GM21737 (cell line): ENCODE measurements at regions not wholly inside any gene's neighbourhood (a gene's known extent, or its start where the extent isn't known, plus 50 kb on each side); places are given as distances from the start of the nearest gene placed in this dataset.
A peak's percentile ranks its signal among the peaks of the same experiment; 100 is the strongest.
"Not testable (repeated sequence)": the region's sequence is repeated elsewhere in the genome, so short reads cannot be mapped to it uniquely, and the experiment has no call there.

Source experiments
- ATAC-seq: cut with Tn5 transposase; IDR thresholded peaks from one replicate; pipeline ENCODE4 v1.9.1; 2021; ENCODE audit warnings: mild to moderate bottlenecking, moderate library complexity; ENCODE audit not compliant: unreplicated experiment

- no peak for ATAC-seq
These were observed 240.4 kb upstream of the AFF2 start for GRCh38 chrX:148259990-148260389.

DNA sequence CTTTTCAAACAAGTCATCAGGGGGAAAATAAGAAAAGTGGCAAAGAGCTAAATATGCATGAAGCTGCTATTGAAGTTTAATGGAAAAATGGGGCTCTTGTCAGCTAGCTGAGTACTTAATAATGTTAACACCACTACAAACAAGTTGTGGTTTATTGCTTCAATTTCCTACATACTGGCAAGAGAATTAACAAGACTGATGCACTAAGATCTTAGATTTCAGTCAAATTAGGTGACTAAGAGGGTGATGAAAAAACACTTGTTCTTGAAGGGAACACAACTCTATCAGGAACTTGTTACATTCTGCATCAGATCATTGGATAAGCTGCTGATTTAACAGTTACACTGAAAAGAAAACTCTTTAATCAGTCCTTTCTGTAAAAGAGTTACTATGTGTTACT lies 234.6 kb upstream of the AFF2 start:
- no peak for ATAC-seq

DNA sequence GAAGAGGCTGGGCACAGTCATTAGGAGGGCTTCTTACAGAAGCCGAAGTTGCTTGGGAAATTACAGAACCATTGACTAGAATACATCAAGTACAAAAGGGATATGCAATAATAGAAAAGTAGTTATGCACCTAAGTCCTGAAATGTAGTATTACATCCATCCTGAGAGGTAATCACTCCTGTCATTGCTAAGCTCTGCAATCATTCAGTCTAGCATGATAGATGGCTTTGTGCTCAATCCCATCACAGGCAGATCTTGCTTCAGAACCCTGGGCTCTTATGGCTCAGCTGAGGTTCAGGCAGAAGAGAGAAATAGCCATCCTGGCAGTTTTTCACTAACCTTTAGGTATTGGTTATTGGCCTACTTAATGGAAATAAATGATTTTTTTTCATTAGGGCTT lies 231.7 kb upstream of the AFF2 start:
- no peak for ATAC-seq

DNA sequence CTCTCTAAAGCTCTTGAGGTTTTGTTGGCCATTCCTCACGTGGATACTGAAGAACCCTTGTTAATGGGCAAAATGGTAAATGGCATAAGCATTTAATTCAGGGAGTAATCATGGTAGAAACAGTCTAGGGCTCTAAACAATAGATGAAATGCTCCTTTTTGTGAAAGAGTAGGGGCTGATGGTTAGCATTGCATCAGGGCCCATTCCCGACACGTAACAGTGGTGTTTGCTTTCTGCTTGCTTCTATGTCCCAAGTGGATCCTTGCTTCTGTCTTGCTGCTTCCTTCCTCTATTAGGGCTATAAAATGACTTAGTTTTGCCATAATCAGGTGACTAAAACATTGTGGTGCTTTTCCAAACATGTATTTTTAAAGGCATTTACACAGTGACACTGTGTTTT lies 230.9 kb upstream of the AFF2 start:
- ATAC-seq: no peak

DNA sequence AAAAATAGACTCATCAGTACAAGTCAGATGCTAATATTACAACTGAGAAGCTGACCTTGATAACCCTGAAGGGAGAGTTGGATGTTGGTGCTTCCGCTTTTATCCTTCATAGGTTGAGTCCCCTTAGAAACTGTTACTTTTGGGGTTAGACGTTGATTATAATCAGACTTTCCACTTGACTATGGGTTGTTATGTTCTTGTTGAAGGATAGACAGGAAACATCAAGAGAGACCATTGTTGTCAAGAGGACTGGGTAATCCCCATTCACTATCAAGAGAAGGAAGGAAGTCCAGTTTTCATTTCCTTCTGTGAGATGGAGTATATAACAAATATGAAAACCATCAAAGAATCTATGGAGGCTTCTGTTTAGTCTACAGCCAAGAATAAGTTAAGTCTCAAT lies 229.9 kb upstream of the AFF2 start:
- ATAC-seq: no peak

DNA sequence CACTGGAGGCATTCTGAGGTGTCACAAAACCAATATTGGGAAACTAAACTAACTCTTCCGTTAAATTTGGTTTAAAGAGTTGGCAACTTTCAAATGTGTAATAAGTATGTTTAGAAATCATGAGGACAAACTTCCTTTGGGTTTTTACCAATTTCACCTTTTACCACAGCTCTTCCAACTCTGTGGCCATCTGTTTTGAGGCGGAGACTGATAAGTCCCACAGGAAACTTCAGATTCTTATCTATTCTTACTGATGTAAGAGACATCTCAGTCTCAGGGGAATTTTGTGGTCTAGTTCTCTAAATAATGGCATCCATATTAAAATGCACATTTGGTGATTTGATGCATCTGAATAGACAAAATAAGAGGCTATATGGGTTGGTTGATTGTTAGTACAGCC lies 229.2 kb upstream of the AFF2 start:
- no peak for ATAC-seq

GRCh38 chrX:148281920-148282319 lies 218.5 kb upstream of the AFF2 start:
- no peak for ATAC-seq

DNA sequence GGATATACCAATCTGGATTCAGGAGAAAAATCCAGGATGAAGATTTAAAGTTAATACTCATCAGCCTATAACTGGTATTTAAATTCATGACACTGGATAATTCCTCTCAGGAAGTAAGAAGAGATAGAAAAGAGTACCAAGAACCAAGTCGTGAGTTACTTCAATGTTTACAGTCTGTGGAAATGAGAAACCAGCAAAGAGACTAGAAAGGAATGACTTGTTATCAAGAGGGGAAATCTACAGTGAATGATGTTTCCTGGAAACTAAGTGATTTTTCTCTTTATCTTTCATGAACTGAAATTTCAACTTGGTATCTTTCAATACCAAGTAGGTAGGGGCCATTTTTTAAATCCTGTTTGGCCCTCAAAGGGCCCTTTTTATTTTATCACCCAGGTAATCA lies 217.9 kb upstream of the AFF2 start:
- no peak for ATAC-seq

DNA sequence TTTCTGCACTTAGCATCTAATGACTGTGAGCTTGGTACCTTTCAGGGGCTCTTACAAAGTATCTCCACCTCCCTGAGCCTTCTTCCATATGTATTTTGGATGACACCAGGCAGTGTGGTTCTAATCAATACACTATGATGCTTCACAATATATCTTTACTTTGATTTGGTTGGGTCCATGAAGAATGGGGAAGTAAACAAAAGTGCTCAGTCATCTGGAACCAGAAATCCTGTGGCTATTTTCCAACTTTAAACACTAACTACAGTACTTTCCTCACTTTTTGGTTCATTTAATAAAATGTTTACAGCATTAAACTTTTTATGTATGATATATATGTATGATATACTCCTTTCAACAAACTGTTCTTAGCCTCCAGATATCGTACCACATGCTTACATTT lies 216.4 kb upstream of the AFF2 start:
- no peak for ATAC-seq

- ATAC-seq: no peak
These were observed 215.6 kb upstream of the AFF2 start for GRCh38 chrX:148284821-148285220.

GRCh38 chrX:148288451-148288850 lies 212.0 kb upstream of the AFF2 start:
- no peak for ATAC-seq

- ATAC-seq: no peak
These were observed 210.4 kb upstream of the AFF2 start for GRCh38 chrX:148290041-148290440.

- no peak for ATAC-seq
These were observed 209.5 kb upstream of the AFF2 start for GRCh38 chrX:148290931-148291330.

- no peak for ATAC-seq
These were observed 201.7 kb upstream of the AFF2 start for GRCh38 chrX:148298737-148299136.

GRCh38 chrX:148305214-148305613 lies 195.2 kb upstream of the AFF2 start:
- not testable (repeated sequence) for ATAC-seq

DNA sequence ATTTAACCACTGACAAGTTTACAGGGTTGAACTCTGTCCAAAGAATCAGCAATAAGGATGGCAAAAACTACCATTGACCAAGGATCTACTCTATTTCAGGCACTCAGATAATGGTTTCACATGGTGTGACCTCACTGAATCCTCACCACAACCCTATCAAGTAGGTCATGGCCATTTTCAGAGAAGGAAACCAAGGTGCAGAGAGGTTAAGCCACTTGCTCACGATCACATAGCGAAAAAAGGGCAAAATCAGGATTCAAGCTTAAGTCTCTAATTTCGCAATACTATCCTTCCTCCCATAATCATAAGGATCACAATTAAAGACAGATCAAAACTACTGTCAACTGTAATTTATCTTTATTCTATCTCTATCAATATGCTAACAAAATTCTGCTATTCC lies 191.0 kb upstream of the AFF2 start:
- ATAC-seq: no peak

GRCh38 chrX:148310426-148311165 lies 189.8 kb upstream of the AFF2 start:
- ATAC-seq: peak; percentile 87

- ATAC-seq: no peak
These were observed 188.9 kb upstream of the AFF2 start for GRCh38 chrX:148311544-148311943.

- no peak for ATAC-seq
These were observed 185.5 kb upstream of the AFF2 start for GRCh38 chrX:148314876-148315275.

DNA sequence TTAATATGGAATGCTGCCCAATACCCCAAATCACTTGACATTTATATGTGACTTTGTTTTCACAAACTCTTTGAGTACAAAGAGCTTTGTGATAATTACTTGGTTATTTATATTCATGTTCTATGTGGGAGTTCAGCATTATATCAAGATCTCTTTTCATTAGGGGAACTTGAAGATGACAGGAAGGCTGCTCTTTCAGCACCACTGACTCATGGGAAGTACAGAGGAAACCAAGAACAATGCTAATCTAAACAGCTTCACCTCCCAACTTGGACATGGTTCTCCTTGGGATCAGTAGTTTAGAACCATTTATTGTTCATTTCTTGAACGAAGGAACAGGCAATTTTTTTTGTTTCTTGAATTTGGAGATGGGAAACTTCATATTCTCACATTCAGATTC lies 184.0 kb upstream of the AFF2 start:
- ATAC-seq: no peak

- no peak for ATAC-seq
These were observed 177.5 kb upstream of the AFF2 start for GRCh38 chrX:148322906-148323305.

DNA sequence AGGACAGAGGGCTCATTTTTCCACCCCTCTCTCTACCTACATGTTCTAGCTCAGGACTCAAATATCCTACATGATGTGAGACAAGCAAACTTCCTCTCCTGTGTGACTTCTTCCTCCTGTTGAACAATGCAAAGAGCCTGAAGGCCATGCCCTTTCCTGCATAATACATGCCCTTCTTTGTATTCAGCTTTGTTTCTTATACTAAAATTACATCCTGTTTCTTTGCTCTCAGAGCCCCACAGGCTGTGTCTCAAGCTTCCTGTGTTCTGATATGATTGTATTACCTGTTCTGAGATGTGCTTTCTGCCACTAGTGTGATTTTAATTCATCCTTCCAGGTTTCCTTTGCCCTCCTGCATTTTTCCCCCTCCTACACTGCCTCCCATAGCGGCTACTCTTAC lies 166.4 kb upstream of the AFF2 start:
- no peak for ATAC-seq

DNA sequence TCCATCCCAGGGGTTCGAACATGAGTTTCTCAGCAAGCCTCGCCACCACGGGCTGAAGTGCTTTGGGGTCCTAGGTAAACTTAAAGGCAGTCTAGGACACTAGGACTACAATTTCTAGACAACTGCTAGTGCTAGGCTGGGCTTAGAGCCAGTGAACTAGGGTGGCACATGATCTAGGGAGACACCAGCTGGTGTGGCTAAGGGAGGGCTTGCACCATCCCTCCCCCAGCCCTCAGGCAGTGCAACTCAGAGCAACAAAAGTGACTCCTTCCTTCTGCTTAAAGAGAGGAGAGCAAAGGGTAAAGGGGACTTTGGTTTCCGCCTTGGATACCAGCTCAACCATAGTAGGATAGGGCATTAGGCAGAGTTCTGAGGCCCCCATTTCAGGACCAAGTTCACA lies 162.5 kb upstream of the AFF2 start:
- no peak for ATAC-seq
